ENCODE measurements at regions not wholly inside any gene's neighbourhood (a gene's known extent, or its start where the extent isn't known, plus 50 kb on each side); places are given as distances from the start of the nearest gene placed in this dataset.

GRCh38 chr5:158275511-158275910 lies 416.6 kb upstream of the CLINT1 start:
- TF ChIP-seq POLR2A (IDR thresholded peaks at IDR 0.05; ENCODE audit: insufficient read depth in 1 of 2, low read depth in 2 of 2, low read length in 2 of 2) (no peak), TBL1XR1 (IDR thresholded peaks at IDR 0.05; ENCODE audit: borderline replicate concordance, low read length, partially characterized antibody) (no peak), ZFP91 (CRISPR knock-in tag; IDR thresholded peaks at IDR 0.05; ENCODE audit: borderline replicate concordance) (no peak), TRAFD1 (CRISPR knock-in tag; IDR thresholded peaks at IDR 0.05; ENCODE audit: borderline replicate concordance) (no peak), CTCF (CRISPR knock-in tag; IDR thresholded peaks at IDR 0.05) (no peak), BRCA1 (CRISPR knock-in tag; IDR thresholded peaks at IDR 0.05) (no peak)
